Gastroesophageal sphincter (tissue), 4 donors: ENCODE measurements at regions not wholly inside any gene's neighbourhood (a gene's known extent, or its start where the extent isn't known, plus 50 kb on each side); places are given as distances from the start of the nearest gene placed in this dataset.
"Not testable (repeated sequence)": the region's sequence is repeated elsewhere in the genome, so short reads cannot be mapped to it uniquely, and the experiment has no call there.

Source experiments
- ATAC-seq: fragments of 150-250 bp; one replicate; pipeline ENCODE4 v1.9.1; 2016; ENCODE audit warnings: mild to moderate bottlenecking, moderate library complexity
- H3K27ac ChIP-seq, 4 donors: fragments of 200-600 bp; sonication (generic) in 3 of 4; 1 replicate in 3 of 4; 2 replicates in 1 of 4; pipeline ENCODE4 v1.5.1; 2016 to 2019
- H3K27me3 ChIP-seq: fragments of 200-600 bp; sonication (generic); one replicate; pipeline ENCODE4 v1.5.1; 2019
- H3K36me3 ChIP-seq, 2 donors: fragments of 200-600 bp; sonication (generic); one replicate each; pipeline ENCODE4 v1.5.1; 2019; ENCODE audit warnings: control low read depth in 1 of 2
- H3K4me1 ChIP-seq, 3 donors: fragments of 200-600 bp; sonication (generic); 1 replicate in 2 of 3; 2 replicates in 1 of 3; pipeline ENCODE4 v1.5.1; 2016 to 2019; ENCODE audit warnings: control low read depth in 2 of 3
- H3K4me3 ChIP-seq, 2 donors: fragments of 200-600 bp; sonication (generic); one replicate each; pipeline ENCODE4 v1.5.1; 2019; ENCODE audit warnings: mild to moderate bottlenecking in 1 of 2, moderate library complexity in 1 of 2
- H3K9me3 ChIP-seq, 3 donors: fragments of 200-600 bp; sonication (generic); one replicate each; pipeline ENCODE4 v1.5.1; 2017 to 2019; ENCODE audit warnings: control low read depth in 2 of 3
- CTCF ChIP-seq, 4 experiments: fragments of 200-600 bp in 2 of 4; fragments of 450-650 bp in 2 of 4; sonication (generic) in 1 of 4; IDR thresholded peaks; one replicate each; pipeline ENCODE4 v1.5.1; 2017 to 2019; ENCODE audit warnings: antibody characterized with exemption in 4 of 4, mild to moderate bottlenecking in 2 of 4, moderate library complexity in 2 of 4
- EP300 ChIP-seq: sonication (generic); formaldehyde crosslinking; IDR thresholded peaks from one replicate; pipeline ENCODE4 v1.6.1; 2017; ENCODE audit warnings: antibody characterized with exemption, mild to moderate bottlenecking
- POLR2A ChIP-seq, 2 donors: fragments of 450-650 bp; IDR thresholded peaks; one replicate each; pipeline ENCODE4 v1.6.1; 2017; ENCODE audit warnings: antibody characterized with exemption in 2 of 2, mild to moderate bottlenecking in 2 of 2, moderate library complexity in 1 of 2
- POLR2AphosphoS5 ChIP-seq: sonication (generic); formaldehyde crosslinking; IDR thresholded peaks from one replicate; pipeline ENCODE4 v1.6.1; 2017; ENCODE audit warnings: antibody characterized with exemption
- WGBS, 2 donors: methylation state at CpG; one replicate each; pipeline ENCODE4 v1.1.5; 2018; ENCODE audit warnings: low coverage in 1 of 2; 5-methylcytosine and 5-hydroxymethylcytosine counted together

GRCh38 chr10:123245264-123245663, 91.1 kb downstream of the BUB3 start:
- Histone ChIP-seq H3K4me3 (no peak overlapping the region), H3K36me3 (peaks cover 0 to 3% of the 10 kb centered on the region in 2 donors), H3K27ac (no peak overlapping the region), H3K9me3 (no peaks in the 10 kb centered on the region), H3K27me3 (no peaks in the 10 kb centered on the region), H3K4me1 (no peaks in the 10 kb centered on the region)
- WGBS, 2 donors, result 96% methylated on average over 7 to 8 of the region's 9 CpGs
- no peak for ATAC-seq
- TF ChIP-seq CTCF (IDR thresholded peaks at IDR 0.05) (no peak), POLR2AphosphoS5 (no peak), POLR2A (IDR thresholded peaks at IDR 0.05) (no peak), EP300 (no peak)

- no peak overlapping the region for H3K27ac ChIP-seq
- no peaks in the 10 kb centered on the region for H3K9me3 ChIP-seq
- no peak overlapping the region for H3K4me3 ChIP-seq
- no peaks in the 10 kb centered on the region for H3K27me3 ChIP-seq
- 20 to 25% methylated on average over 1 of the region's 1 CpG for WGBS, 2 donors
- no peaks in the 10 kb centered on the region for H3K36me3 ChIP-seq
- no peaks in the 10 kb centered on the region for H3K4me1 ChIP-seq
- TF ChIP-seq POLR2AphosphoS5 (no peak), POLR2A (IDR thresholded peaks at IDR 0.05) (no peak), EP300 (no peak), CTCF (IDR thresholded peaks at IDR 0.05) (no peak)
- no peak for ATAC-seq
These were observed 95.7 kb downstream of the BUB3 start for GRCh38 chr10:123249894-123250293.

GRCh38 chr10:123250640-123251039, 96.4 kb downstream of the BUB3 start:
- no peak for TF ChIP-seq EP300
- no peak for TF ChIP-seq POLR2AphosphoS5
- no peak for TF ChIP-seq CTCF (IDR thresholded peaks at IDR 0.05)
- no peak for TF ChIP-seq POLR2A (IDR thresholded peaks at IDR 0.05)
- no peaks in the 10 kb centered on the region for H3K36me3 ChIP-seq
- no peaks in the 10 kb centered on the region for H3K4me1 ChIP-seq
- H3K9me3 ChIP-seq, result no peaks in the 10 kb centered on the region
- no peak overlapping the region for H3K27ac ChIP-seq
- 82 to 86% methylated on average over 4 of the region's 4 CpGs for WGBS, 2 donors
- ATAC-seq, result no peak
- H3K27me3 ChIP-seq, result no peaks in the 10 kb centered on the region
- H3K4me3 ChIP-seq, result no peak overlapping the region

- ATAC-seq, result no peak
- no peaks in the 10 kb centered on the region for H3K36me3 ChIP-seq
- 68 to 71% methylated on average over 4 of the region's 4 CpGs for WGBS, 2 donors
- no peak overlapping the region for H3K4me3 ChIP-seq
- no peaks in the 10 kb centered on the region for H3K9me3 ChIP-seq
- H3K4me1 ChIP-seq, result no peaks in the 10 kb centered on the region
- H3K27me3 ChIP-seq, result no peaks in the 10 kb centered on the region
- no peak overlapping the region for H3K27ac ChIP-seq
- TF ChIP-seq CTCF (IDR thresholded peaks at IDR 0.05), result no peak
- no peak for TF ChIP-seq POLR2A (IDR thresholded peaks at IDR 0.05)
- TF ChIP-seq EP300, result no peak
- no peak for TF ChIP-seq POLR2AphosphoS5
These were observed 98.6 kb downstream of the BUB3 start for GRCh38 chr10:123252779-123253178.

- not testable (repeated sequence) for H3K9me3 ChIP-seq
- 62 to 75% methylated on average over 5 of the region's 5 CpGs for WGBS, 2 donors
These were observed 100.1 kb downstream of the BUB3 start for GRCh38 chr10:123254343-123254742.

More at GRCh38 chr10:123254343-123254742, 100.1 kb downstream of the BUB3 start:
- H3K36me3 ChIP-seq, H3K4me3 ChIP-seq, H3K27ac ChIP-seq, H3K27me3 ChIP-seq, ATAC-seq, H3K4me1 ChIP-seq: not testable (repeated sequence)
